Mesendoderm (in vitro differentiated cells): ENCODE measurements at regions not wholly inside any gene's neighbourhood (a gene's known extent, or its start where the extent isn't known, plus 50 kb on each side); places are given as distances from the start of the nearest gene placed in this dataset.

Experiments
- DNase-seq: peaks from one replicate; pipeline ENCODE4 v3.0.0; 2013
- H2AK5ac ChIP-seq: 2 replicates; pipeline ENCODE4 v1.6.1; 2013; ENCODE audit warnings: low read length, inconsistent platforms
- H2BK120ac ChIP-seq: 2 replicates; pipeline ENCODE4 v1.6.1; 2013; ENCODE audit warnings: low read depth, mild to moderate bottlenecking, low read length, moderate library complexity, mixed read lengths
- H2BK15ac ChIP-seq: replicated peaks from 2 replicates; pipeline ENCODE4 v1.6.1; 2013; ENCODE audit warnings: low read depth, mild to moderate bottlenecking, moderate library complexity
- H2BK5ac ChIP-seq: 2 replicates; pipeline ENCODE4 v1.6.1; 2013; ENCODE audit warnings: low read length, inconsistent platforms
- H3K18ac ChIP-seq: 2 replicates; pipeline ENCODE4 v1.6.1; 2013; ENCODE audit warnings: mild to moderate bottlenecking, low read length, mixed read lengths
- H3K23ac ChIP-seq: one replicate; pipeline ENCODE4 v1.6.1; 2013; ENCODE audit warnings: low read length
- H3K27ac ChIP-seq: 2 replicates; pipeline ENCODE4 v1.5.1; 2013; ENCODE audit warnings: low read depth, mild to moderate bottlenecking, inconsistent platforms, low read length, moderate library complexity
- H3K27me3 ChIP-seq: 2 replicates; pipeline ENCODE4 v1.6.1; 2013; ENCODE audit warnings: low read length, control low read depth, mild to moderate bottlenecking, inconsistent platforms; ENCODE audit not compliant: insufficient read depth, poor library complexity
- H3K36me3 ChIP-seq: 2 replicates; pipeline ENCODE4 v1.6.1; 2013; ENCODE audit warnings: low read length, inconsistent platforms; ENCODE audit not compliant: control insufficient read depth, insufficient read depth
- H3K4ac ChIP-seq: one replicate; pipeline ENCODE4 v1.6.1; 2013; ENCODE audit warnings: low read depth, mild to moderate bottlenecking, low read length, moderate library complexity
- H3K4me1 ChIP-seq: 2 replicates; pipeline ENCODE4 v1.6.1; 2013; ENCODE audit warnings: low read depth, low read length, inconsistent platforms; ENCODE audit not compliant: control insufficient read depth
- H3K4me2 ChIP-seq: 2 replicates; pipeline ENCODE4 v1.6.1; 2013; ENCODE audit warnings: low read length
- H3K4me3 ChIP-seq: 2 replicates; pipeline ENCODE4 v1.5.1; 2013; ENCODE audit warnings: mild to moderate bottlenecking, low read length
- H3K56ac ChIP-seq: one replicate; pipeline ENCODE4 v1.6.1; 2013; ENCODE audit warnings: low read length
- H3K79me1 ChIP-seq: 2 replicates; pipeline ENCODE4 v1.6.1; 2013; ENCODE audit warnings: low read length, inconsistent platforms
- H3K79me2 ChIP-seq: 2 replicates; pipeline ENCODE4 v1.6.1; 2013; ENCODE audit warnings: mild to moderate bottlenecking, low read length; ENCODE audit not compliant: control insufficient read depth, insufficient read depth
- H3K9ac ChIP-seq: 2 replicates; pipeline ENCODE4 v1.6.1; 2013; ENCODE audit warnings: low read length, inconsistent platforms
- H4K5ac ChIP-seq: one replicate; pipeline ENCODE4 v1.6.1; 2013; ENCODE audit warnings: low read length
- H4K8ac ChIP-seq: one replicate; pipeline ENCODE4 v1.6.1; 2013; ENCODE audit warnings: low read depth, mild to moderate bottlenecking, control low read depth, low read length, moderate library complexity
- WGBS: extraction: QIAGEN DNeasy Blood & Tissue Kit; methylation state at CpG from one replicate; pipeline ENCODE4 v1.1.7; 2013; ENCODE audit warnings: low lambda C conversion rate, missing lambda C conversion rate; ENCODE audit not compliant: insufficient coverage; ENCODE audit errors: extremely low coverage; 5-methylcytosine and 5-hydroxymethylcytosine counted together

DNA sequence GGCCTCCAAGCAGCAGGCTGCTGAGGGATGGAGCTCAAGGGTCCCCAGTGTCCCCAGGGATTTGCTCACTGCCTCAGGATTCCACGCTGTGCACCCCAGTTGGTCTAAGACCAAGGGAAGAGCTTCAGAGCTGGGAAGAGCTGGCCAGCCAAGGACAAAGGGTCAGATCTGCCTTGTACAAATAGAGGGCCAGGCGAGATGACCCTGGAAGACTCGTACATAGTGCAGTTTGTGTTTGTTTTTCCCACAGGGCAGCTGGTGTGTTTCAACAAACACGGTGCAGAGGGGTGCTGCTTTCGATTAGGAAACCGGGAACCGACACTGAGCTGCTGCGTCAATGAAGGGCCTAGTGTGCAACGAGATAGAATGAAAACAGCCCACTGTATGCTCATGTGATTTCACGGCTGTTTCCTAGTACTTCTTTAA lies 56.1 kb upstream of the TRPM1 start:
- no peak overlapping the region for H3K27ac ChIP-seq
- H3K79me2 ChIP-seq, result no peaks in the 10 kb centered on the region
- H2AK5ac ChIP-seq, result no peak overlapping the region
- no peak overlapping the region for H2BK5ac ChIP-seq
- no peak overlapping the region for H3K4me2 ChIP-seq
- no peak overlapping the region for H3K9ac ChIP-seq
- no peak overlapping the region for H2BK120ac ChIP-seq
- no peak overlapping the region for H3K18ac ChIP-seq
- DNase-seq, result no peak
- no peak overlapping the region for H3K56ac ChIP-seq
- WGBS, result no CpG with 5 or more reads among the region's 10 CpGs
- H3K79me1 ChIP-seq, result no peaks in the 10 kb centered on the region
- H3K36me3 ChIP-seq, result no peaks in the 10 kb centered on the region
- no peak overlapping the region for H4K8ac ChIP-seq
- no peak overlapping the region for H3K23ac ChIP-seq
- H4K5ac ChIP-seq, result no peak overlapping the region
- no peaks in the 10 kb centered on the region for H3K27me3 ChIP-seq
- no peak overlapping the region for H3K4me3 ChIP-seq
- H3K4me1 ChIP-seq, result no peaks in the 10 kb centered on the region
- no peak overlapping the region for H2BK15ac ChIP-seq
- no peak overlapping the region for H3K4ac ChIP-seq

- no peak overlapping the region for H2BK15ac ChIP-seq
- no peak overlapping the region for H3K18ac ChIP-seq
- no peaks in the 10 kb centered on the region for H3K79me2 ChIP-seq
- H3K79me1 ChIP-seq, result no peaks in the 10 kb centered on the region
- no peak overlapping the region for H3K23ac ChIP-seq
- H3K4me3 ChIP-seq, result no peak overlapping the region
- no peaks in the 10 kb centered on the region for H3K4me1 ChIP-seq
- H2BK120ac ChIP-seq, result no peak overlapping the region
- no peak overlapping the region for H3K9ac ChIP-seq
- DNase-seq, result peak; percentile 37
- no peak overlapping the region for H2AK5ac ChIP-seq
- WGBS, result no CpG with 5 or more reads among the region's 11 CpGs
- no peak overlapping the region for H3K4me2 ChIP-seq
- no peak overlapping the region for H3K56ac ChIP-seq
- H3K4ac ChIP-seq, result no peak overlapping the region
- no peak overlapping the region for H3K27ac ChIP-seq
- no peak overlapping the region for H2BK5ac ChIP-seq
- no peak overlapping the region for H4K5ac ChIP-seq
- no peaks in the 10 kb centered on the region for H3K36me3 ChIP-seq
- H3K27me3 ChIP-seq, result no peaks in the 10 kb centered on the region
- no peak overlapping the region for H4K8ac ChIP-seq
Observed at GRCh38 chr15:31158858-31159569, 57.5 kb upstream of the TRPM1 start.

DNA sequence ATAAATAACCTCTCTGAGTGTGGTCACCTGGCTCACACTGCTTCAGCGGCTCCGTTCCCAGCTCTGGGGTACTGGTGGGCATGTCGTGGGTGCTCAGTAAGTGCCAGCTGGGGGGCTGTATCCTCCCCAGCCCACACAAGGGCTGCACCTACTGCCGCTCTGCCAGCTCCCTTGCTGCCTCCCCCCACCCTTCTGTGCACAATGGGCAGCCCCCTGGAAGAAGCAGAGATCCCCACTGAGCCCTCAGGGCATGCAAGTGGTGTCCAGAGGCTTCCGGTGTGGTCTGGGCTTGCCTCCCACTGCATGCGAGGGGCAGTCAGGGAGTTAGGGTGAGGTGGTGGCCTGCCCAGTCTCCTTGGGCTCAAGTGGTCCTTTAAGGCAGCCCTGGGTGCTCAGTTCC lies 58.3 kb upstream of the TRPM1 start:
- Histone ChIP-seq H3K79me1 (no peaks in the 10 kb centered on the region), H3K4ac (no peak overlapping the region), H3K27me3 (no peaks in the 10 kb centered on the region), H2BK120ac (no peak overlapping the region), H2BK15ac (no peak overlapping the region), H3K79me2 (no peaks in the 10 kb centered on the region), H3K27ac (no peak overlapping the region), H3K23ac (no peak overlapping the region), H3K4me3 (no peak overlapping the region), H4K5ac (no peak overlapping the region), H3K36me3 (no peaks in the 10 kb centered on the region), H3K4me1 (no peaks in the 10 kb centered on the region), H3K4me2 (no peak overlapping the region), H3K56ac (no peak overlapping the region), H3K9ac (no peak overlapping the region), H3K18ac (no peak overlapping the region), H2BK5ac (no peak overlapping the region), H2AK5ac (no peak overlapping the region), H4K8ac (no peak overlapping the region)
- no peak for DNase-seq
- no CpG with 5 or more reads among the region's 6 CpGs for WGBS

DNA sequence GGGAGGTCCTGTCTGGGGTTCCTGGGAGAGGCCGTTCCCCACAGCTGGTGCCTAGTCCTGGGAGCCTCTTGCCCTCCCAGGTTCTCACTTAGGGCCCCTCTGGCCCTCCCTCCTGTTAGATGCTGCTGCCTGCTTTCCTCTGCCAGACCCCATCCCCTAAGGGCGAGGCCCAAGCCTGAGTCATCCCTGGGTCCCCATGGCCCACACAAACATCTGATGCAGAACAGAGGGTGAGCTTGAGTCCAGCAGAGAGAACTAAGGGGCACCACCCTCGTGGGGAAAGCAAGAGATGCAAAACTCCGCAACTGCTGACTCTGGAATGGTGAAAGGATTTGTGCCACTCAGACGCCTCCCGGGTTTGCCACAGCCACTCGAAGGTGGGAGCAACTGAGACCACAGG lies 58.8 kb upstream of the TRPM1 start:
- H3K36me3 ChIP-seq, result no peaks in the 10 kb centered on the region
- no peak overlapping the region for H3K4me2 ChIP-seq
- H3K27ac ChIP-seq, result no peak overlapping the region
- H3K4me3 ChIP-seq, result no peak overlapping the region
- H3K79me1 ChIP-seq, result no peaks in the 10 kb centered on the region
- H3K9ac ChIP-seq, result no peak overlapping the region
- H3K27me3 ChIP-seq, result no peaks in the 10 kb centered on the region
- H3K79me2 ChIP-seq, result no peaks in the 10 kb centered on the region
- no peaks in the 10 kb centered on the region for H3K4me1 ChIP-seq
- WGBS, result no CpG with 5 or more reads among the region's 7 CpGs
- no peak for DNase-seq
- H2BK5ac ChIP-seq, result no peak overlapping the region
- no peak overlapping the region for H2AK5ac ChIP-seq
- no peak overlapping the region for H2BK15ac ChIP-seq
- H4K5ac ChIP-seq, result no peak overlapping the region
- H2BK120ac ChIP-seq, result no peak overlapping the region
- no peak overlapping the region for H3K18ac ChIP-seq
- H3K56ac ChIP-seq, result no peak overlapping the region
- no peak overlapping the region for H3K23ac ChIP-seq
- no peak overlapping the region for H3K4ac ChIP-seq
- H4K8ac ChIP-seq, result no peak overlapping the region

GRCh38 chr15:31160740-31161495 lies 59.4 kb upstream of the TRPM1 start:
- H3K9ac ChIP-seq, result no peak overlapping the region
- WGBS, result no CpG with 5 or more reads among the region's 25 CpGs
- H3K27me3 ChIP-seq, result no peaks in the 10 kb centered on the region
- H3K4me2 ChIP-seq, result no peak overlapping the region
- no peaks in the 10 kb centered on the region for H3K4me1 ChIP-seq
- no peak overlapping the region for H4K5ac ChIP-seq
- H3K56ac ChIP-seq, result no peak overlapping the region
- no peak overlapping the region for H3K18ac ChIP-seq
- H2AK5ac ChIP-seq, result no peak overlapping the region
- H3K27ac ChIP-seq, result no peak overlapping the region
- no peak overlapping the region for H2BK120ac ChIP-seq
- DNase-seq, result no peak
- no peak overlapping the region for H3K4me3 ChIP-seq
- H4K8ac ChIP-seq, result no peak overlapping the region
- H3K4ac ChIP-seq, result no peak overlapping the region
- H3K79me2 ChIP-seq, result no peaks in the 10 kb centered on the region
- no peaks in the 10 kb centered on the region for H3K79me1 ChIP-seq
- no peak overlapping the region for H3K23ac ChIP-seq
- H2BK15ac ChIP-seq, result no peak overlapping the region
- no peak overlapping the region for H2BK5ac ChIP-seq
- H3K36me3 ChIP-seq, result no peaks in the 10 kb centered on the region
